Kasumi-1 (cell line): ENCODE measurements at regions not wholly inside any gene's neighbourhood (a gene's known extent, or its start where the extent isn't known, plus 50 kb on each side); places are given as distances from the start of the nearest gene placed in this dataset.
"Not testable (repeated sequence)": the region's sequence is repeated elsewhere in the genome, so short reads cannot be mapped to it uniquely, and the experiment has no call there.

ENCODE experiments used
- DNase-seq, 2 experiments: peaks; one replicate each; lab custom pipeline; 2025; lab: John Stamatoyannopoulos, UW

DNA sequence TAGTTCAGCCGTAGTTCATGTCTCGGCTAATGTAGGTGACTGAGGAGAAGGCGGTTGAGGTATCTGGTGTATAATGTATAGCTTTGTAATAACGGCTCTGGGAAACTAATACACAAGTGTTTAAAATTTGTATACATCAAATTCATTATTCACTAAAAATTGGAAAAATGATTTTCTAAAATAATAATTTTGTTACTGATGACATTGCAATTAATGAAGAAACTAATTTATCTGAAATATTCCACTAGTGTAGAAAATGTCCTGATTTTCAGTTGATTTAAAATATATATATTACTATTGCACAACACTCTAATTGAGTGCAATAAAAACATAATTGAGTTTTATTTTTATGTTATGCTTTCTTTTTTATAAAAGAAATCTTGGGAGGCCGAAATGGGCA lies 823.0 kb downstream of the TAF11L14 start:
- no peak for DNase-seq

DNA sequence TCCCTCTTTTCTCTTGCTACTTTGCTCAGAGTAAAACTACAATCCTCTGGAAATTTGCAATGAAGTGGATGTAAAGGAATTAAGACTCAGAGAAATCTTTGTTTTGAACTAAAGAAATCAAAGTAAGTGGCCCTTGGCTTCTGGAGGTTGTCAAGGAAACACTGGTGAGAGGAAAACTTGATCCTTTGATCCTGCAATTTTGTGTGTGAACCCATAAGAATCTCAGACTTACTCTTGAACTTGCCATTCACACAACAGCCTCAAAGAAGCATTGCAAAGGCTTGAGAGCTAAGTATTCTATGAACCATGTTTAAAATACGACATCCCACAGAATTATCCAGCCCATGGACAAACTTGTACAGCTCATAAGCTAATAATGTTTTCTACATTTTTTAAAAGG lies 827.5 kb downstream of the TAF11L14 start:
- DNase-seq: no peak

DNA sequence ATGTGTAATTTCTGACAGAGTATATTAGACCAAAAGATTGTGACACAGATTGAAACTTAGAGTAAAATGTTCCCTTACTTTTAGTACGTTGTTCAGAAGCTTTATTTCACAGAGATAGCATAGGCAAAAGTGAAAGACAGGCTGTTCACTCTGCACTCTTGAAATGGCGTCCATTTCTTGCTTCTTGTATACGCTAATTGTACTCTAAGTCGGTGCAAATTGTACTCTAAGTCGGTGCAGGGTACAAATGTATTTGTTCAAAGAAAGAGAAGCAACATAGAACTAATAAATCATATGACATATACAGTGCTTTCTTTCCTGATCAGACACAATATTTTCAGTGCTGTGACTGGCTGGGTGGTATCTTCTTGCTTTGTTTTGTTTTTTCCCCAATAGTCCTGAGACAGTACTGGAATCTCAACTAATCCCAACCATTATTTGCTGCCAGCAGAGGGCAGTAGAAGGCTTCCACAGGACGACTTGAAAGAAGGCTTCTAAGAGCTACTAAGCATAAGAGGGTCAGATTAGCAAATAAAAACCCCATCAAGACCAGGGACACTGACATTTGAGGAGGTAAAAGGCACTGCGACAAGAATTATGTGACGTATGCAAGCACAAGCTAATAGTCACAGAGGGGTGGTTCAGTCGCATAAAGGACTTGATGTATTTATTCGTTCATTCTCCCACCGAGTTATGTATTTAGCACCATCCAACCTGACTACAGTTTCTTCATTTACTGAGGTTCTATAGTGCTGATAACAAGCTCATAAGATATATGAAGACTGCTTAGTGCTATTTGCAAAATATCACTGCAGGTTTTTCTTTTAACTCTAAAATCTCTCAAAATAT lies 831.8 kb downstream of the TAF11L14 start:
- peak; percentile 56 to 61 for DNase-seq

DNA sequence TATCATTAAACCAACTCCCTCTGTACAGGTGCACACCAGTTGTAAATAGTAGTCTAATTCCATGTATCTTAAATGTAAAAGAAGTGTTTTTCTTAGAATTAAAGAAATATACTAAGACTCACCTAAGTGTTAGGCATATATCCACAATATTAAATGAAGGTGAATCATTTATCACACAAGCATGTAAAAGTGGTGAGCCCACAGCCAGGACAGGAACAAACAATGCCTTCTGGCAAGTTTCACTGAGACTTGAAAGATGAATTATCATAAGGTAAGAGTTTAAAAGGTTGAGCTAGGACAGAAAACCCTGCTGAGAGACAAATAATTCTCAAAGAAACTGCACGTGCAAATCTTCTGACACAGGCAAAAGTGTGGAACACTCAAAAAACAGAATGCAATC lies 832.5 kb downstream of the TAF11L14 start:
- DNase-seq: no peak

DNA sequence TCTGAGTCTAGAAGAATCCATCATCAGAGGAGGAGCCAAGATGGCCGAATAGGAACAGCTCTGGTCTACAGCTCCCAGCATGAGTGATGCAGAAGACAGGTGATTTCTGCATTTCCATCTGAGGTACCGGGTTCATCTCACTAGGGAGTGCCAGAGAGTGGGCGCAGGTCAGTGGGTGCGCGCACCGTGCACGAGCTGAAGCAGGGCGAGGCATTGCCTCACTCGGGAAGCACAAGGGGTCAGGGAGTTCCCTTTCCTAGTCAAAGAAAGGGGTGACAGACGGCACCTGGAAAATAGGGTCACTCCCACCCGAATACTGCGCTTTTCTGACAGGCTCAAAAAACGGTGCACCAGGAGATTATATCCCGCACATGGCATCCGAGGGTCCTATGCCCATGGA lies 837.5 kb downstream of the TAF11L14 start:
- DNase-seq: not testable (repeated sequence)

DNA sequence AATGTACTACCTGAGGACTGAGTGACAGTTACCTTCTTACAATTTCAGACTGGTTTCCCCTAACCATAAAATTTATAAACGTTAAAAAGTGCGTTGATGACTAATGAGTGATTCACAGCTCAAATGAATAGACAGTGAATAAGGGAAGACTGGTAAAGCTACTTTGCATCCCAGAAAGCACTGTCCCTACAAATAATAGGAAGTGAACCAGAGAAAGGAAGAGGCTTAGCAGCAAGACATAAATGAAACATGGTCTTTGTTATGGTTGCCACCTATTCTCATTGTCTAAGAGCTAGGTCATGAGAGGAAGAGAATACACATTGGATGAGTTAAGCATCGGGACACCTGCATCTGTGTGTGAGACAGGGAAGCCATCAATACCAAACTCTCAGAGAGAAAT lies 849.2 kb downstream of the TAF11L14 start:
- DNase-seq: no peak

DNA sequence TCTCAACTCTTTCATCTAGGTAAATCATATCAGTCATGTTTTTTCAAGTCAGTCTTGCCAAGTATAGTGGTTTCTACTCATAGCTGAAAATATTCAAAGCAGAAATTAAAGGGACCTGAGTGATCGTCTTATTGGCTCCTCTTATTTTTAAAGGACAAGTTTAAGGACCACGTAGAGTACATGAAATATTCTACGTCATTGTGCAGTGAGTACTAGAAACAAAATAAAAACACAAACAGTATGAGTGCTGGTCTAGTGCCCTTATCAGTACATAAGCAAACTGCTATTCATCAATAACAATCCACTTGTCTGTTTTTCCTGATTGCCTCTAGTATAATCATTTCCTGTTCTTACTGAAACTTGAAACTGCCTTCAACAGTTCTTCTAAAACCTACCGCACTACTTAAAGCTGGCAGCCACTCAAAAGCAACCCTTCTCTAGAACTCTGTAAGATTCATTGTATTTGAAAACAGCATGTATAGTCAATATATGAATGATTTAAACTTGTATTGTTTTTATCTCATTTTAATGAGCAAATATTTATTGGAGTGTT lies 853.7 kb downstream of the TAF11L14 start:
- no peak for DNase-seq

DNA sequence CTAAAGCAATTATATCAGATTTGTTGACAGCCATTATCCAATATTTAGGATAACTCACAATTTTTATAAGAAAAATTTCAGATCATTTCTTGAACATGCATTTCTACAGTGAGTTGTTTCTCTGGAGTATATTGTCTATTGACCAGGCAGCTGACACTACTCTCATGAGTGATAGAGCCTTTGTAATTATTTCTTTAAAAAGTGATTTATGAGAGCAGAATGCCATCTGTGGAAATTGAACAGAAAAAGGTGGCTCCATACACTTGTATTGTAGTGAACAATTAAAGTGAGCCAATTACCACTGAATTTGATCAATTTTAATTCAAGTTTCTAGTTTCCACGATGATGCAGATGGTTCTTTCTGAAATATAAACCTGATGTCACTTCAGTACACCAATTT lies 855.4 kb downstream of the TAF11L14 start:
- no peak for DNase-seq

DNA sequence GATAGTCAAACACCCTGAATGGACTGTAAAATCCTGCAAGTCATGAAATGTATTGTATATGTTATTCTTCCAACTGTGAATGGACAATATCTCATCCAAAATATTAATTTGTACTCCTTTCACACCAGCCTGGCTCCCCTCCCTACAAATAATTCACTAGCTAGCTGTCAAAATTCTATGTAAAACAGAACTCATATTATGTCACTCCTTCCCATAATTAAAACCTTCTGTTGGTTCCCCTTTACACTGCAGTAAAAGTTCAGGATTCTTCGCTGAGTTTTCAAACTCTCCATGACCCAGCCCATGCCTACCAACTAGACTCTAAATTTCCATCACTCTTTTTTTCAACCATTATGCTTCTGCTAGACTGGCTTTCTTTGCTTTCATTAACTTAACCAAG lies 857.1 kb downstream of the TAF11L14 start:
- no peak for DNase-seq

DNA sequence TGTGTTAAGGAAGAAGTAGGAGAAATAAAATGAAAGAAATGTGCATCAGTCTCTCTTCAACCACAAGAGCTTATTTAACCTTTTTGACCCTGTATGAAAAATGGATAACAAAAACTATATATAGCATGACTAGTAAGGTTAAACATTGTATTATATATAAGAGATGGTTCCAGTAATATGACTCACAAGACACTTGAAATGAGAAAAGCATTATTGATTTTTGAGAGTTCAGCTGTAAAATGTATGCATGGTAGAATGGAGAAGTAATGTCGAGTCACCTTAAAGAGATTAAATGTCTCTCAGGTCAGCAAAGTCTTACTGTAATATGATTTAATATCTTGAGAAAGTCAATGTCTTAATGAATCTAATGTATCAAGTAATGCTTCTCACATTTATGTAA lies 860.9 kb downstream of the TAF11L14 start:
- DNase-seq: no peak

DNA sequence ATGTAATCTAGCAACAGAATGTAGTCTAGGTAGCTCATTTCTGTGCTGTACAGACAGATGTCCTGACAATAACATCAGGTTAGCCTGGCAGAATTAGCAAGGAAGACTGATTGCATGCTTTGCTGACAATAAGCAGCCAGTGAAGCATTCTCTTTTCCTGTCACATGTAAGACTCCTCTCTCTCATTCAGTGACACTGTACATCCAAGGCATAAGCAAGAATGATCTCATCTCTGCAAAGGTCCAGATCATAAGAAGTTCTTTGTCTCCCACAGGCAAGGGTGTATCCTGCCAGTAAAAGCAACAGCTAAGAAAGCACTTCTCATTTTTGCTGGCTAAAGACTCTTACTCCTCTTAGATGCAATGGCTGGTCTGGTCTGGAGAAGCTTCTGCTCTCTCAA lies 861.8 kb downstream of the TAF11L14 start:
- no peak for DNase-seq

DNA sequence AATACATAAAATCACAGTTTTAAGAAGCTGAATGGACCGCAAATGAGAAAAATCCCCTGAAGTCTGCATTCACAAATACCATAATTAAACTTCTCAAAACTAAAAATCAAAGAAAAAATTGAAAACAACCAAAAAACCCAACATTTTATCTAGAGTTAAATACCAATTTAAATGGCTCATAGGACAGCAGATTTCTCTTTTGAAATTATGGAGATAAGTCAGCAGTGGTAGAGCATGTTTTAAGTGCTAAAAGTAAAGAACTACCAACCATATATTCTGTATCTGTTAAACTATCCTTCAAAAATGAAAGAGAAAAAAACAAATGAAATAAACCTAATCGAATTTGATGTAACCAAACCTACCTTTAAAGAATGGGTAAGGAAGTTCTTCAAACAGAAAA lies 862.8 kb downstream of the TAF11L14 start:
- DNase-seq: peak; percentile 13 to 33

DNA sequence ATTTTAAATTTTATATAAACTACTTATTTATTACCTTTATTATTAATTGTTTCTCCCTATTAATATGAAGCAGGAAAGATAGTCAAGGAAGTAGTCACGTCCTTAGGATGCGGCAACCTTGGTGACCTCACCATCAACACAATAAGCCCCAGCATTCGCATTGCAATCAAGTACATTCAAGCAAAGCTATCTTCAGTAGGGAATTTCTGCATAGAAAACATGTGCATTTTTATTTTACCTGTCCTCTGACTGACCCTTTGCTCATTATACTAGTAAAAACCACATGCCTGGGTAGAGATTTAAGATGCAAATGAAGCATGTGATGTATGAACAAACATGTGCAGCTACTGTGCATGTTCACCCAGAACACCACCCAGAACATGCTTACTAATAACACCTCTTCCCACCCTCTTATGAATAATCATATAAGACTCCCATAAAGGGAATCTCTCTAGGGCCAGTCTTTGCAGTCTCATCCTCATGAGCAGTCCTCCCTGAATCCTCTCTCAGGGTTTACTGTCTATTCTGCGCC lies 869.6 kb downstream of the TAF11L14 start:
- no peak for DNase-seq

DNA sequence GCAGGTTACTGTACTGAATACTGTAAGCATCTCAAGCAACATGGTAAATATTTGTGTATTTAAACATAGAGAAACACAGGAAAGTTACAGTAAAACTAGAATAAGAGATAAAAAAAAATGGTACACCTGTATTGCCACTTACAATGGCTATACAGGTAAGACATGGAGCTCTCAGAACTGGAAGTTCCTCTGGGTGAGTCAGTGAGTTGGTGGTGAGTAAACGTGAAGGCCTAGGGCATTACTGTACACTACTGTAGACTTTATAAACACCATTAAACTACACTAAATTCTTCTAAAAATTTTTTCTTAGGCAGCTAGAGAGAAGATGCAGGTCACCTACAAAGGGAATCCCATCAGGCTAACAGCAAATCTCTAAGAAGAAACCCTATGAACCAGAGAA lies 872.9 kb downstream of the TAF11L14 start:
- no peak for DNase-seq

DNA sequence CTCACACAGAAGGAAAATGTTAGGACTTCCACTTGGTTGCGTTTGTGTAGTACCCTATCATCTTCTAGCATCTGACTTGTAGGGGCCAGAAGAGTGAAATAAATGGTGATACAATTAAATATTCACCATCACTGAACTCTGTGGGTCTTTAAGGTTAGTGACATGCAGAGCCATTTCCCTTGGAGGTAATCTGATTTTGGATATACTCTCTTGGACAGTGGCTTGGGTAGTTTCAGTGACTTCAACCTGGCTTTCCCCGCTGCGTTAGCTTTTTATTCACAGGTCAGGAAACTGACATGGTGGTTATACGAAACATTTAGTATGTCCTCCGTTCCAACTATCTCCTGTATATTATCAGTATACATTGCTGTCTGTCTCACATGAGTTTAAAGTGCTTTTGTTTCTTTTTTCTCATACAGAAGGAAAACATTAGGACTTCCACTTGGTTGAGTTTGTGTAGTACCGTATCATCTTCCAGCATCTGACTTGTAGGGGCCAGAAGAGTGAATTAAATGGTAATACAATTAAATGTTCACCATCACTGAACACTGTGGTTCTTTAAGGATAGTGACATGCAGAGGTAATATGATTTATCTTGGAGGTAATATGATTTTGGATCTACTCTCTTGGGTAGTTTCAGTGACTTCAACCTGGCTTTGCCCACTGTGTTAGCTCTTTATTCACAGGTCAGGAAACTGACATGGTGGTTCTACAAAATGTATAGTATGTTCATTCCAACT lies 883.6 kb downstream of the TAF11L14 start:
- no peak for DNase-seq

DNA sequence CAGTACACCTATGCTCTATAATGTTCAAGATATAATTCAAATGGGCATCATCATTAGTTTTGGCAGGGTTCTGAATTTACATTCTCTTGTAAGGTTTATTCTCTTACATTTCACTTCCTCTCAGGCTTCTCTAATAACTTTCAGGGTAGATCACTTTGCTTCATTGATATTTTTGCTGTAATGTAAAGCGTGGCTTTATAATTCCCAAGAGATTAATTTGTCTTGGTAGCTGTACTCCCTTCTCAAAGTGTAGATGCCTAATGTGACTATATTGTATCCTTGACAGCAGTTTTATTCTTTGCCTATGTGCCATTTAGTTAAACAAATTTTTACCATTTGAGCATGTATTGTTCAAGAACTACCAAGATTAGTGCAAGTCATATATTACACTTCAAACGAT lies 889.1 kb downstream of the TAF11L14 start:
- DNase-seq: no peak

DNA sequence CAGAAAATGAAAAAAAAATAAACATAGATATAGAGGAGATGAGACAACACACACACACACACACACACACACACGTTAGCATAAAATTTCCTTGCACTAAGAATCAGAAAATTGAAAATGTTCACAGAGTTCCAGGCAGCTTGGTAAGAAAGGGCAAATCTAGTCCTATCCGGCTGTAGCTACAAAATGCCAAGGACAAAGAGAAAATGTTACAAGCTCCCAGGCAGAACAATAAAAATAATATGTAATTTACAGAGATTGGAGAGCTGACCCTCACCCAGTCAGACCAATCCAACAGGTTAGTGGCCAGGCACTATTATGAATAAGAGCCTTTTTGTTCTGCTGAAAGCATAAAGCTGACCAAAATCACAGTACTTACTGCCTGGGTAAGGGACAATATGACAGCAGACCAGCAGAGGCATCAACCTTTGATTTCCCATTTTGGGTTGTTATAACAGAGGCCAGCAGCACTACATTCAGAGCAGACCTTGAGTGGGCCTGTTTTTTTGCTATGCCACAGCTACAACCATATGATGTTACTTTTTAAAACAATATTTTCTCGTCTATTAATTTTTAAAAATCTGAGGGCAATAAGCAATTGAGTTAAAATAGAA lies 892.6 kb downstream of the TAF11L14 start:
- DNase-seq: no peak

DNA sequence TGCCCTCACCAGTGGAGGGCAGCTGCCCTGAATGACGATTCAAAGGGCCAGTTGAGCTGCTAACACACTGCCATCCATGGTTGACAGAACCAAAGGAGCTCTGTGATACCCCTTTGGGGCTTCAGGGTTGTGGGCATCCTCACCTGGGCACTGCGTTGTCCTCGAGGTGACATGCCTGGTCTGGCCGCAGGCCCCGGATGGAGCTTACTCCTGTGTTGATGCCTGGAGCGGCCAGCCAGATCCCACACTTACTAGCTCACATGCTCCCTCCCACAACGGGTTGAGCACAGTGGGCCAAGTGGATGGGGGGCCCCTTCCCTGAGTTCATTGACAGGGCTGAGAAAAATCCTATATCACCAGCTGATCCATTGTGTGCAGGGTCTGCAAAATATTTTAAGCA lies 898.9 kb downstream of the TAF11L14 start:
- no peak for DNase-seq

DNA sequence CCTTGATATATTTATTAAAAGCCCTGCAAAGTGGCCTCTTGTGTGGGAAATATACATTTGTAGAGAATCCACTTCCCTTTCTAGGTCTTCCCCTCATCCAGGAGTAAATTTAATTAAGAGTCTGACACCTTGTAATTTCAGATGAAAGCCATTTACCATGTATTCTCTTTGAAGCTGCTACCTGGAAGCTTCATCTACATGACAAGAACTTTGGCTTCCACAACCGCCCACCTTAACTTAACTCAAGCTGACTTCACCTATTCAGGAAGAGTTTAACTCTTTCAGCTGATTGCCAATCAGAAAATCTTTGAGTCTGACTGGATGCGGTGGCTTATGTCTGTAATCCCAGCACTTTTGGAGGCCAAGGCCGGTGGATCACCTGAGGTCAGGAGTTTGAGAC lies 899.9 kb downstream of the TAF11L14 start:
- no peak for DNase-seq

DNA sequence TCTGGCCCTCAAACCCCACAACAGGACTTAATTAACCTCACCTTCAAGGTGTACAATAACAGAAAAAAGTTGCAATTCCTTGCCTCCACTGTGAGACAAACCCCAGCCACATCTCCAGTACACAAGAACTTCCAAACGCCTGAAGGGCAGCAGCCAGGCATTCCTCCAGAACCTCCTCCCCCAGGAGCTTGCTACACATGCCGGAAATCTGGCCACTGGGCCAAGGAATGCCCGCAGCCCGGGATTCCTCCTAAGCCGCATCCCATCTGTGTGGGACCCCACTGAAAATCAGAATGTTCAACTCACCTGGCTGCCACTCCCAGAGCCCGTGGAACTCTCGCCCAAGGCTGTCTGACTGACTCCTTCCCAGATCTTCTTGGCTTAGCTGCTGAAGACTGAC lies 901.5 kb downstream of the TAF11L14 start:
- not testable (repeated sequence) for DNase-seq

DNA sequence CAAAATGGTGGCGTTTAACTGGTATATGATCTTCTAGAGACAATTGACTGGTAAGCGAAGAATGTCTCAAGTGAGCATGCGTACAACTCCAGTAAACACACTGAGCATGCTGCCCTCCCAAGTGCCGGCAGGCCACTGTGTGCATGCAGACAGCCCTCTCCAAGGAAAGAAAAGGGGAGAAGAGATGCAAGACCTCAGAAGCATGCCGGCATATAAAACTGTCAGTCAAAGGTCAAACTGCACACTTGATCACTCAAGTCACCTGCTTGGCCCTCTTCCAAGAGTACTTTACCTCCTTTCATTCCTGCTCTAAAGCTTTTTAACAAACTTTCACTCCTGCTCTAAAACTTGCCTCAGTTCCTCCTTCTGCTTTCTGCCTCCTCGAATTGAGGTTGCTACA lies 910.2 kb downstream of the TAF11L14 start:
- no peak for DNase-seq

DNA sequence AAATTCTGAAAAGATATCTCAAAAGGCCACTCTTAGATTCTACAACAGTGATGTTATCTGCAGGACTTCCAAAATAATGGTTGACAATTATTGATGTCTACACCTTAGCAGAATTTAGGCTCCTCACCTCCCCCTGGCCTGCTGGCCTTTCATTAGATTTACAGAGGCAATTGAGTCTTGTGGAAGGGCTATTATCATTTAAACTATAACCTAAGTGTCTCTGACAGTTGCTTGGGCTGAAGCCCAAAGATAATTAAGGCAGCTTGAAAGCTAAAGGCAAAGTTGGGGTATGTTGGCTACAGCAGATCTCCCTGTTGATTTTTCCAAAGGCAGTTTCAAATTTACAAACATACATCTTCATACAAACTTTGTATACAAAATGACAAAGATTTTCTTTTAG lies 912.3 kb downstream of the TAF11L14 start:
- no peak for DNase-seq

DNA sequence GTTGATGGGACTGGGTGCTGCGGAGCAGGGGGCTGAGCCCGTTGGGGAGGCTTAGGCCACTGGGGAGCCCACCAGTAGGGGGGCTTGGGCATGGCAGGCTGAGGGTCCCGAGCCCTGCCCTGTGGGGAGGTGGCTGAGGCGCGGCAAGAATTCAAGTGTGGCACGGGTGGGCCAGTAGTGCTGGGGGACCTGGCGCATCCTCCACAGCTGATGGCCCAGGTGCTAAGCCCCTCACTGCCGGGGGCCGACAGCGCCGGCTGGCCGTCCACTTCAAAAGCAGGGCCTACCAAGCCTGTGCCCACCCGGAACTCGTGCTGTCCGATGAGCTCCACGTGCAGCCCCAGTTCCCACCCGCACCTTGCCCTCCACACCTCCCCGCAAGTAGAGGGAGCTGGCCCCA lies 917.5 kb downstream of the TAF11L14 start:
- no peak for DNase-seq
